CD4-positive, alpha-beta T cell treated with Interleukin-15 for 4 hours (primary cell): ENCODE measurements at regions not wholly inside any gene's neighbourhood (a gene's known extent, or its start where the extent isn't known, plus 50 kb on each side); places are given as distances from the start of the nearest gene placed in this dataset.

ENCODE experiments used
- DNase-seq: peaks from one replicate; pipeline ENCODE4 v3.0.0-alpha.2; 2020; ENCODE audit warnings: low spot score

DNA sequence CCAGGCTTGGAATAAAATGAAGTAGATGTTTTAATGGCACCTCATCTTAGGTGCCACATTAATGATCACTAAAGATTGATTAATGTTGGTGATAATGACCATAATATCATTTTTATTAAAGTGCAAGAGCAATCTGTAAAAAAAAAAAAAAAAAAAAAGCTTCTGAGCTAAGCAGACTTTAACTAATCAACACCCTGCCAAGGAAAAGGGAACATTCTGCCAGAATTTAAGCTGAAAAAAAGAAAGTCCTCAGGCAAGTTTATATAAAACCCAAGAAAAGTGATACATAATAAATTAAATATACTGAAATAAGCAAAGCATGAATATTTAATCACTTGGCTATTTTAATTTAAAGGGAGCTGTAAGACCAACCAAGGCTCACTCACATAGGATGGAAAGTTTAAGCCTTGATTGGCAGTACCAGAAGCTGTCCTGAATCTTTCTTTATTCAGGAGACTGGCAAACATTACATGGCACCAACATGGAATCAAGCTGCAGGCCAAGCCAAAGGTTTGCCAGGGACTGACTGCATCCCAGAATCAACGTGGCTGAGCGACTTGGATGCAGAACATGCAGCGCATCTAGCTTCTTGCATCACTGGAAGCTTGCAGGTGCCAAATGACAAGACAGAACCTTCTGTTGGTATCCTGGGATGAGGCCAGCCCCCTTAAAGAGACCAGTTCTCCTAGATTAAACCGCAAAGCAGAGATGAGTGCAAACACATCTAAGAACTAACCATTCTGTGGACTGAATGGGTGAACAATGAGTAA is 413.6 kb downstream of the ENC1 start:
- no peak for DNase-seq

DNA sequence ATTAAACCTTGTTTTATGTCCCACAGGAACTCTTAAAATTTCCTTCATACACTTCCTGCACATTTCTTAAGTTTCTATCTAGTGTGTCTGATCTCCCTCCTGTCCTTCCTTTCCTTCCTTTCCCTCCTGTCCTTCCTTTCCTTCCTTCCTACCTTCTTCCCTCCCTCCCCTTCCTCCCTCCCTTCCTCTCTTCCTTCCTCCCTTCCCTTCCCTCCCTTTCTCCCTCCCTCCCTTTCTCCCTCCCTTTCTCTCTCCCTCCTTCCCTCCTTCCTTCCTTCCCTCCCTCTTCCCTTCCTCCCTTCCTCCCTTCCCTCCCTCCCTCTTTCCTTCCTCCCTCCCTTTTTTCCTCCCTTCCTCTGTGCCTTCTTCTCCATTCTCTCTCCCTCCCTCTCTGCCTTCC is 414.9 kb downstream of the ENC1 start:
- DNase-seq = no peak

DNA sequence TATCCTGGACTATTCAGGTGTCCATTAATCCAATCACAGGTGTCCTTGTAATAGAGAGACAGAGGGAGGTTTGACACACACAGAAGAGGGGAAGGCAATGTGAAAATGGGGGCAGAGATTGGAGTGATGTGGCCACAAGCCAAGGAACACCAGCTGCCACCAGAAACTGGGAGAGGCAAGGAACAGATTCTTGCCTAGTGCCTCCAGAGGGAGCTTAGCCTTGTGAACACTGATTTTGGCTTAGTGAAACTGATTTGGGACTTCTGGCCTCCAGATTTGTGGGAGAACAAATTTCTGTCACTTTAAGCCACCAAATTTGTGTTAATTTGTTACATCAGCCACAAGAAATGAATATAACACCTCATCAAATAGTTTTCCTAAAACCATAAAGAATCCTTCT is 416.2 kb downstream of the ENC1 start:
- DNase-seq = no peak

DNA sequence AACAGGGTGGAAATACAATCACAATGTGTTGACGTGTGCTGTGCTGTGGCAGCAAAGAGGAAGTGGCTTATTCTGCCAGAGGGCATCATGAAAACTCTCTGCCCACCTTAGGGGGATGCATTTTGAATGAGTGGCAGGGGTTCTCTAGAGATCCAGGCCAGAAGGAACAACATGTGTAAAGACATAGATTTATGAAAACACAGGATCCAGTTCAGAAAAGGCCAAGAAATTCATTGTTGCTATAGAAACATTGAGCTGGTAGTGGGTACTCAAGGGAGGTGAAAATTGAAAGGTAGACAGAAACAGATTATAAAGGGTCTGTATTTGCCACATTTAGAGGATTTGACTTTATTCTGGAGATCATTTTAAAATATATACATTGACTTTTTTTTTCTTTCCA is 417.7 kb downstream of the ENC1 start:
- DNase-seq = no peak

DNA sequence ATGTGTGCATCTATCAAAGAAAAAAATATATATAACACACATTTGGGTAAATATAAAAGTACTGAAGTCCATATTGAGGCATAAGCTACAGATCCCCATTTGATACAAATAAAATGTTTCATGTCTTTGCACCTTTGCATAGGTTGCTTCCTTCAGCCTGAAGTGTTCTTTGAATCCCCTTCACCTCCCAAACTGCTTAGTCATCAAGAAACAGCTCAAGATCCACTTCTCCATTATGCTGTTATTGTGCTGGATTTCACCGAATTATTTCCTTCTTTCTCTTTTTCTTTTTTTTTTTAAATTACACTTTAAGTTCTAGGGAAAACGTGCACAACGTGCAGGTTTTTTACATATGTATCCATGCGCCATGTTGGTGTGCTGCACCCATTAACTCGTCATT is 419.1 kb downstream of the ENC1 start:
- DNase-seq = no peak

DNA sequence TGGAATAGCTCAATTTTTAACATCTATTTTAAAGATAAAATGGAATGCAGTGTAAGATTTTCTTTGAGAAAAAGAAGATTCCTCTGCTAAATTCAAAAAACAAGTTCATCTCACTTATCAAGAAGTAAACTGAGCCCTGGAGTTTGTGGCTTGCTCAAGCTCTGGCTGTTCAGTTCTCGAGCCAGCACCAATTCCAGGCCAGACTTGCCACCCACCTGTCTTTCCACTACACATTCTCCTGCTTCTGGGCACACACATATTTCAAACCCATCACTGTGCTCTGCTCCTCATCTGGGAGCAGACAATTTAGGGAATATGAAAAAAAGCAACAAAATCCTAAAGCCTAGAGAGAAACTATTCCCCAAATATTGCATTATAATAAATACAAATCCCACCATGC is 424.5 kb downstream of the ENC1 start:
- no peak for DNase-seq

DNA sequence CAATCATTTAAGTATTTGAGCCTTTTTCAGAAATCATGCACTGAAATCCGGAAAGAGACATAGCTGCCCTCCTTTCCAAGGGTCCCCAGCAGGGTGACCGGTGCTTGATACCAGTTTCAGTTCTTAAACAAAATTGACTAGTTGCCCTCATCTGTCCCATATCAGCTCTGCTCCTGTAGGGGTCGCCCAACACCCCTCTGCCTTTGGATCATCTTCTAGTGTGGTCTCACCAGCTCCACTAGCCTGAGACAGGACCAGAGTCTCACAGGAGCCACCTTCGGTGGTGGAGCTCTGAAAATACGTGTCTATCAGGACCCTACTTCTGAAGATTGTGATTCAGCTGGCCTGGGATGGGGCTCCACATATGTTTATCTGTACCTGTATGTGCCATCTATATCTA is 428.2 kb downstream of the ENC1 start:
- no peak for DNase-seq

DNA sequence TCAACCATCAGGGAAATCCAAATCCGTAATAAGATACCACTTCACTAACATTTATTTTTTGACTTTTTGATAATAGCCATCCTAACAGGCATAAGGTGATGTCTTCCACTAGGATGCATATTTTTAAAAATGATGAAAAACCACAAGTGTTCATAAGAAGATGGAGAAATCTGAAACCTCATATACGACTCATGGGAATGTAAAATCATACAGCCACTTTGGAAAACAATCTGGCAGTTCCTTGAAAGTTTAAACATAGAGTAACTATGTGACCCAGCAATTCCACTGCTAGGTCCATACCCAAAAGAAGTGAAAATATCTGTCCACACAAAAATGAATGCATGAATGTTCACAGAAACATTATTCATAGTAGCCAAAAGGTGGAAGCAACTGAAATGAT is 431.0 kb downstream of the ENC1 start:
- DNase-seq = no peak

DNA sequence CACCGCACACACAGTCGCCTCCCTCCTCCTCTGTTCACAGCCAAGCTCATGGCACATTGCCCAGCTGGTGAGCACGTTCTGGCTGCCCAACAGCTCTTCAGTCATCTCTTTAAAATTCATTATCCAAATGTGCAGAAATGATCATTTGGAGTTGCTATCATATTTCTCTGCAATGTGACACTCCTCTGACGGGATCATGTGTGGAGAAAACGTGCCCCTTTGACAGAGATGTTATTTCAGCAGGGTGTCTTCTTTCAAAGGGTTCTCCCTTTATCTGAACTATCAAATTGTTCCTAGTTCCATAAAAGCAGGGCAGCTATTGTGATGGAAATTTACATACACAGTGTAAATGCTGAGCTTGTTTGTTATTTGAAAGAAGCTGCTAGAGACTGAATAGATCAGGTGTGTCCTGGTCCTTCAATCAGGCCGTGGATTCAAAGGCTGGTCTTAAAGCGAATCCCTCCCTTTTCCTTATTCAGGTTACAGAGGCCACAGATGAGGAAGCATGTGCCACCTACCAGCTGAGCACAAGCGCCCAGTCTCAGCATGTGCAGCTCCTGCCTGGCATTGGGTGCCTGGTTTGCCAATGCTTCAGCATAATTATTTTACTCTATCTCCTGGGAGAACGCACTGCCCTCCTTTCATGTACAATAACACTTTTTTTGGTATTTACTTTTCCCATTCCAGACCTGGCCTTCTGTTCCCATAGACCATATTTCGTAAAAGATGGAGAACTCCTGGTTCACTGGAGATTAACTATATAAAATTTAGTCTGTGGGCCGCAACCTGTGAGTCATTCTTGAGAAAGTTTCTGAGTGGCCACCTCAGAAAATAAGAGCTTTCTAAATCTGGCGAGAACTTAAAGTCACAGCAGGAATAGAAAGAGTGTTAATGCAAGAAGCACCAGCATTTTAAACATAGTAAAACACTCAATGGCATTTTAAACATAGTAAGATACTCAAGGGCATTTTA is 433.7 kb downstream of the ENC1 start:
- no peak for DNase-seq

DNA sequence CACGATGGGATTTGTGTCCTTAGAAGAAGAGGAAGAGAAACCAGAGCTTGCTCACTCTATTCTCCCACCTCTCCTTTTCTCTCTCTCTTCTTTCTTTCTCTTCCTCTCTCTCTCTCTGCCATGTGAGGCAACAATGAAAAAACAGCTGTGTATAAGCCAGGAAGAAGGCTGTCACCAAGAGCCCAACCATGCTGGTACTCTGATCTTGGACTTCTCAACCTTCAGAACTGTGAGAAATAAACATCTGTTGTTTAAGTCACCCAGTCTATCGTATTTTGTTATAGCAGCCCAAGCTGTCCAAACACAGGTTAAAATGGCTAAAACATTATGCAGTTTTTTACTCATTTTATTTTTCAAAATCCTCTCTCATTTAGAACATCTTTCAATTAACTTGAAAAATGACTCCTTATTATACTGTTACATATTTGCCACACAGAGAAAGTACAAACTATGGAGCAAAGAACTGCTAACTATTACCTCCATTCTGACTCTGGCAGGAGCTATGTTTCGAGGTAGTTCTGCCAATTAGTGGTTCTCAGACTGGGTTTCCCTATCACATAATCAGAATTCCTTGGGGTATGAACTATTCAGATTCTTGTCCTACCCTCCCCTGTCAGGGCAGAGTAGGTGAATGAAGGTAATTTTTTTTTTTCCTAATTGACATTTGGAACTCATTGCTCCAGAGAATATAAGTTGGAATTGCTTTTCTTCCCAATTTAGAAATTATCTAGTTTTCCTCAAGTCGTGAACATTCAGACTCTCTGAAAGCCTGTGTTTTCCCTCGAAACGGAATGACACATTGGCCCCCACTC is 434.6 kb downstream of the ENC1 start:
- no peak for DNase-seq

DNA sequence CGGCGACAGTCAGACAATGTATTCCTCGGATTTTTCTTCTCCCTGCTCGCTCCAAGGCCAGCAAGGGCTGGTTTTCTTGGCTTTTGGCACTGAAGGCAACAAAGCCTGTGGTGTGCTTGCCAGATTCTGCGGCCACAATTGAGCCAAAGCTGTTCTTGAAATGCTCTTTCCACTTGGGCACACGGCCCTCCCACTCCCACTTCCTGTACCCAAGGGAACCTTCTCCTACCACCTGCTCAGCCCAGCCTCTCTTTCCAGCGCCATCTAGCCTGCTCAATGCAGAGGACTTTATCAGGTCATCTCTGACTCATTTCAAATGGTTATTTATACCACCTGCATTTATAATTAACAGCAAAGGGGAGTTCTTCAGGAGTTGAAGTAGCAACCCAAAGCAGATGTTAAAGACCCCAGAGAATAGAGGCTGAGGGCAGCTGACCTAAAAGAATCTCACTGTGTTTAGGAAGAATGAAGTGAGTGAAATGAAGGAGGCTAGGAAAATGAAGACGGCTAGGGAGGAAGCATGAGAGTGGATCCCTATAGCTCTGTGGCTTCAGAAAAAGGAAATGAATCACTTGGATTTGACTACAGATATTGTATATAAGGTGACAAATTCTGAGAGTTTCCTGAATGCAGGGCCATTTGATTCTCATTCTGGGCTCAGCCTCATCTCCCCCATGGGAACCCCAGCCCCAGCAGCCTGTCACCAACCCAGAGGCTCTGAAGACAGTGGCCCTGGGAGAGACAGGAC is 439.0 kb downstream of the ENC1 start:
- no peak for DNase-seq

DNA sequence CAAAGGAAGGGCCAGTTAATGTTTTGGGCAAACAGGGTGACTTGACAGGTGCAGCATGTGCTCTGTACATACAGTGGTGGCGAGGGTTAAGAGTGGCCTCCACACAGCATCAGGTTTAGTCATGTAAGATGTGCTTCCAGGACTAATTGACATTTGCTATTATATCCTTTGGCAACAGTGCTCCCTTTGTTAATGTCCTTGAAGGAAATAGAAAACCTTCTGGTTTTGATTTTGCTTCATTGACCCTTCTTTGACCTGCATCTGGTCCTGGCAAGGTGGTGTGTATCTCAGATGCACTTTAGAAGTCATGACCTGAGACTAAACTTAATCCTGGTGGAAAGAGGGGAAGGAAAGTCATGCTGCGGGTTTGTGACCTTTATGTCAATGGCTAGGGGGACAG is 440.0 kb downstream of the ENC1 start:
- no peak for DNase-seq

DNA sequence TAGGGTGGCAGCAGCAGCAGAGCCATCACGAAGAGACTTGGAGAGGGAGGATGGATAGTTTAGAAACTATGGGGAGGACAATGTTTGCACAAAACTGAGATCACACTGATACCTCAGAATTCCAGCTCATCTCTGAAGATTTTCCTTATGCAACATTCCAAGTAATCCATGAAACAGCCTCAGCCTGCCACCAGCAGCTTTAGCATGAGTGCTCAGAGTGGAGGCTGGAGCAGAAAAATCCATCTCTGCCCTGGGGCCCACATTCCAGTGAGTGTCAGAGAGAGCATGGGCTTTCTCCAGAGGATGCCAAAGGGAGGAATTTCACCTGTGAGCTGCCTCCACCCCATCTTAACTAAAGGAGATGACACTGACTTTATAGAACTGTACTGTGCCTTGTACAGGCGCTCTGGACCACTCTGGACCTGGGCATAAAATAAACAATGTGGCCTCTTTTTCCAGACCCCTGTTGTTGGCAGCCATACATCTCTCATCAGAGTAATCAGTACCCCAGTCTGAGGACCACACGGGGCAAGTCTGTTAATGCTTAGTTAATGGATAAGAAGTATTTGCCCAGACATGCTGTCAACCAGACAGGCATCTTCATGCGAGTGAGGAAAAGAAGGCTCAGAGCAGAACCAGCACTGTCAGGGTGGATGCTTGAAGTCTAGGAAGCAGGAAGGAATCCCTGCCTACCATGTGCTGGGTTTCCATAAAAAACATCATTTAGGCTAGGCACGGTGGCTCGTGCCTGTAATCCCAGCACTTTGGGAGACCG is 440.9 kb downstream of the ENC1 start:
- no peak for DNase-seq

DNA sequence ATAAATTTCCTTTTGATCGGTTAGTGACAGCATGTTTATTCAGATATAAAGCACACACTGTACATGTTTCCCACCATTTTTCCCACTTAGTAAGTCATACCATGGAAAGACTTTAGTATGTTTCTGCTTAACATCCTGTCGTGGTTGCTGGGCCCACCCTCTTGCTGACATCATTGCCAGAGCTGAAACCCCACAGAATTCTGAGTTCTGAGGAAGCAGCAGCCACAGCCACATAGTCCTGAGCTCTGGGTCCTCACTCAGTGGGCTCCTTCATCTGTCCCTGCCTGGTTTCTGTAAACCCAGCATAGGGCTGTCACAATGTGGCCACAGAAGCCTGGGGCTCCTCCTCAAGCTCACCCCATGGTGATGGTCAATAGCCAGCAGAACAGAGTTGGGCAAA is 441.5 kb downstream of the ENC1 start:
- DNase-seq = no peak

DNA sequence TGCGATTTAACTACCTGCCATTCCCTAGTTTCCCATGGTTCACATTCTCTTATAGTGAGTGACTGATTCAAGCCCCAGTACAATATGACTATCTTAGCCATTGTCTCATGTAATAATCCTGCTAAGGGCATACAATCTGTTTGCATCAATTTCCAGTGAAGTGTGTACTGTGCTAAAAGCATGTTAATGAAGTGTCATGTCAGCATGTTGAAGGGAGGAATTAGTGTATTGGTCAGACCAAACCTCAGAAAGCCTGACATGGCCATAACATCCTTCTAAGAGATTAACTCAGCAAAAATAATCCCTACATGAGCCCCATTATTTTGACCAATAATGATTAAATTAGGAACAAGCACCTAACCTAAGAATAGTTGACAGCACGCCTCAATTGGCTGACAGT is 442.4 kb downstream of the ENC1 start:
- no peak for DNase-seq

DNA sequence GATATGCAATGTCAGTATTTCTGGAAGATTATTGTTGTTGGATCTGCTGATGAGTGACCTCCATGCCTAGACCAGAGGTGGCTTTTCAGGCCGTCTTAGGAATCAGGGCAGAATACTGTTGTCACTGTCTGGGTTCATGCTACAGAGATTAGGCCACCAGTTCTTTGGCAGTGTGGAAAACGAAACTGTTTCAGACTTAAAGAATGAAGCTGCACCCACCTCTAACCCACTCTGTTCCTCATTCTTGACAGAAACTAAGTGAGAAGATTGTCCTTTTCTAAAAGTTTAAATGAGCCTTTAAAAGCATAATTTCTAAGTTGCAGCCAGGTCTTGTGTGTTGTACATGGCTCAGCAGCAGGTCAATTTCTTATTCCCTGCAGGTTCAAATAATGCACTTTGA is 444.3 kb downstream of the ENC1 start:
- DNase-seq = no peak

DNA sequence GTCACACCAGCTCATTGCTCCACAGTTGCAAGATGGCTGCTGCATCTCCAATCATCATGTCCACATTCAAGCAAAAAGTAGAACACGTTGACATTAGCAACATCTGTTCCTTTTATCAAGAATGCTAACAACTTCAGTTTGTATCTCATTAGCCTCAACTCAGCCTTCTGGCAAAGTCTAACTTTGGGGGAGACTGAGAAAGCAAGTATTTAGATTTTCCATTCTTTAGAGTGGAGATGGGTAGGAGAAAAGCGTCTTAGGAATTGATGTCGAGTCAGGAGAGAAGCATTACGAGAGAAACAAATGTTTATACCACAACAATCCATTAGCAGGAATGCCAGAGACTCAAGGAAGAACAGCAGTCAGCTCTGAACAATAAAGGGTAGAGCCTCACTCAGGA is 446.3 kb downstream of the ENC1 start:
- no peak for DNase-seq

DNA sequence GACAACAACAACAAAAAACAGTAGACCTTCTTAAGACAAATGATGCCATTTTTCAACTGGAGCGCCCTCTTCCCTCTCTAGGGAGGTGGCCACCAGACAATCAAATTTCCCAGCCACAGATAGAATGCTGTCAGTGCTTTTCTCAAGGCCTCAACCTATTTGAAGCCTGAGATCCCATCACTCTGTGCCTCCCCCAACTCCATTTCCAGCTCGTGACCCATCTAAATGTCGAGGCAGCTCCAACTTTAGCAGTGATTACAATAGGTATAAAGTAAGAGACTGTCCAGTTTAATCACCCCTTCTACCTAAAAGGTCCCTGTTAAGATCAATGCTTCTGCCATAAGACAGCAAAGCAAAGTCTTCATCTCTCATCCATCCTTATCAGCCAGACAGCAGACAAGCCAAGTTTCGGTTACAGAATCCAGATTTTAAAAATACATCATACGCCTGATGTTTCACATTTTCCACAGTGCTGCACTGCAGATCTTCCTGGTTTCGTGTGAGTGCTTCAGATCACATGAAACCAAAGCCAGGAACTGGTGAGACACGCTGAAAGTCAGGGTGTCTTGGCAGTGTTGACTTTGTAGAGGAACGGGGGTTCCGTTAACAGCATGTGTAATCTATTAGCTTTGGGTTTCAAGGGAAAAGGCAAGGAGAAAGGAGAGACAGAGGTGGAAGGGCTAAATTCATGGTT is 447.8 kb downstream of the ENC1 start:
- DNase-seq = no peak

DNA sequence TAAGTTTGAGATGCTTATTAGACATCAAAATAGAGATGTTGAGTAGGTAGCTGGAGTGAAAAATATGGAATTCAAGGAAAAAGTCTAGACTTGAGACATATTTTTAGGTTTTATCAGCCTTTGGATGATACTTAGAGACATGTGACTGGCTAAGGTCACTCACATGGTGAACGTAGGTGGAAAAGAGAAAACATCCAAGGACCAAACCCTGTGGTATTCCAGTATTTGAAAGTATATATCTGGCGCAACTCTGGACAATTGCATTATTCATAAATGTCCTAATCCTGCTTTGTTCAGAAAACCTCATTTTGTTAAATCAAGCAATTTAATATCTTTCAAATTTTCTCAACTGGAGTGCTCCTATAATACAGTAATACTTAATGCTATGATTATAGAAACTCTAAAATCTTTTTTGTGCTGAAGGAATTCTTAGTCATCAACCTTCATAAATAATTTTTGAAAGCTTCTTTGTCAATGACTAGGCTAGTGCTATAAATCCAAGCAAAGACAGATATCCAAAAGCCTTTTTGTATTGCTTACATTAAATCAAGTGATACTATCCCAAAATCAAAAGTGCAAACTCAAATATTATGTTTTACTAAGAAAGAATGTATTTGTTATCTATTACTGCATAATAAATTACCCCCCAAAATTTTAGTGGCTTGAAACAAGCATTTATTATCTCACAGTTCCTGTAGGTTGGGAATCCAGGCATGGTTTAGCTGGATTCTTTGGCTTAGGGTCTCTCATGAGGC is 452.0 kb downstream of the ENC1 start:
- DNase-seq = no peak

DNA sequence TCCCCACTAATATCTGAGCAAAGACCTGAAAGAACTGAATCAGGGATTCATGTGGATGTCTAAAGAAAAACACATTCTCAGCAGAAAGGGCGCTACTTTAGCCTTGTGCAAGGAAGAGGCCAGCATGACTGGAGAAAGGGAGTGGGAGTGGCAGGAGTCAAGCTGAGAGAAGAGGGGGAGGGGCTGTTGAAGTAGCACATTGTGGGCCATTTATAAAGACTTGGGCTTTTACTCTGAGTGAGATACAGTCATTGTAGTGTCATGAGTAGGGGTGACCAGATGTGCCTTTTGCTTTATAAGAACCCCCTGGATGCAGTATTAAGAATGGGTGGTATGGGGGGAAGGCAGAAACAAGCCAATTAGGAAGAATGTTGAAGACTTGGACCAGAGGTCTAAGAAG is 452.8 kb downstream of the ENC1 start:
- DNase-seq = no peak
